Panc1 (cell line): ENCODE measurements at regions not wholly inside any gene's neighbourhood (a gene's known extent, or its start where the extent isn't known, plus 50 kb on each side); places are given as distances from the start of the nearest gene placed in this dataset.

Source experiments
- CTCF ChIP-seq: fragments of 450-650 bp; IDR thresholded peaks from 2 replicates; pipeline ENCODE4 v1.5.1; 2017; ENCODE audit warnings: mild to moderate bottlenecking
- POLR2AphosphoS5 ChIP-seq: IDR thresholded peaks from 2 replicates; pipeline ENCODE4 v1.6.1; 2012; ENCODE audit warnings: mild to moderate bottlenecking, low read depth, low read length, moderate library complexity
- REST ChIP-seq, 2 experiments: IDR thresholded peaks; 2 replicates each; pipeline ENCODE4 v1.6.1; 2011 to 2012; ENCODE audit warnings: low read depth in 2 of 2, control low read depth in 1 of 2, low read length in 1 of 2, mild to moderate bottlenecking in 1 of 2, moderate library complexity in 1 of 2; ENCODE audit not compliant: insufficient read depth in 1 of 2
- SIN3A ChIP-seq: IDR thresholded peaks from 2 replicates; pipeline ENCODE4 v1.6.1; 2012; ENCODE audit warnings: low read depth, mild to moderate bottlenecking, low read length, moderate library complexity, borderline replicate concordance; ENCODE audit not compliant: insufficient read depth

- TF ChIP-seq CTCF, result no peak
- no peak for TF ChIP-seq SIN3A
- TF ChIP-seq REST (IDR thresholded peaks at IDR 0.05; ENCODE audit: insufficient read depth in 1 of 2, low read depth in 2 of 2, low read length in 1 of 2), result no peak
- no peak for TF ChIP-seq POLR2AphosphoS5
Observed at GRCh38 chr6:87951751-87952150, 95.9 kb upstream of the SPACA1 start.
